ENCODE measurements at regions not wholly inside any gene's neighbourhood (a gene's known extent, or its start where the extent isn't known, plus 50 kb on each side); places are given as distances from the start of the nearest gene placed in this dataset.

DNA sequence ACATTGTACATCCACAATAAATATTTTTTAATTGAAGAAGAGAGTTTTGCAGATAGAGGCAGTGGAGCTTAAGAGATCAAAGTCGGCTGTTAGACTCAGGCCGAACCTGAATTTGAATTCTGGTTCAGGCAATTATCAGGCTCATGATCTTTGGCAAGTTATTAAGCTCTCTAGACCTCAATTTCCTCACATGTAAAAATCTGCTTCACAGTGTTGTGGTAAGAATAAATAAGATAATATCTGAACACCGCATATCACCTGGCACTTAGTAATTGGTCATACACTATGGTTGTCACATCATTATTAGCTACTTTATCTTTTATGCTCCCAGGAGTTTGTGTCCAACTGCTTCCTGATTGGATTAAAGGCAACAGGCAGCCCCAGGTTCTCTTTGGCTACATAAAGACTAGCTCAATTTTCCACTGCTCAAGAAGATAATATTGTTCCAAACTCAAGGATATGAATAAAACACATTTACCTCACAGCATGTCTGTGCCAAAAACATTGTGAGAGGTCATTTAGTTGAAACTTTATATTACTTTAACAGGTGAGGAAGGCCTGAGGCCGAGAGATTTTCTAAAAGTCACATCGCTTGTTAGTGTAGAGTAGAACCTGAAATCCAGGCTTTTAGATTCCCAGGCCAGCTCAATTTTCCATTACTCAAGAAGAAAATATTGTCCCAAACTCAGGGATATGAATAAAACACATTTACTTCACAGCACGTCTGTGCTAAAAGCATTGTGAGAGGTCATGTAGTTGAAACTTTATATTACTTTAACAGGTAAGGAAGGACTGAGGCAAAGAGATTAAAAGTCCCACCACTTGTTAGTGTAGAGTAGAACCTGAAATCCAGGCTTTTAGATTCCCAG is 289.2 kb upstream of the PTGER4 start:
- CTCF ChIA-PET: interaction anchor here (0.6 to 1.2 kb wide), 2 partner anchors 8 to 17 kb away, joined by 3 to 4 read pairs; no protein-coding TSS in a partner anchor
- POLR2A ChIA-PET: no interaction called here
- FAIRE-seq: no peak

DNA sequence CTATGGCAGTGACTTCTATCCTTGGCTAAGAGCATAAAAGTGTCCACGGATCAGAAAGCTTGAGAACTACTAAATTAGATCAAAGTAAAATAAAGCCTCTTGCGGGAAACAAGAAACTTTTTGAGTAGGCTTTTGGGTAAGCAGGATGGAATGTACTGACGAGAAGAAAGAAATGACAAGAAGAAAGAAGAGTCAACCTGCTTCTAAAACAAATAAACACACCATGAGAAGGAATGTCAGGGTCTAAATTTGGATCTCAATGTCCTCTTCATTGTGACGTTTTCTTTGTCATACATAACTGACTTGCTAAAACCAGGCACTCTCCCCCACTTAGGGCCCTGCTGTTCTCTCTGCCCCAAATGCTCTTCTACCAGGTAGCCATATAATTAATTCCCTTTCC is 290.1 kb upstream of the PTGER4 start:
- no peak overlapping the region; a peak in 1 of 6 replicates for H3K27ac ChIP-seq
- no peak for ATAC-seq
- H3K9me3 ChIP-seq: no peaks in the 10 kb centered on the region
- H3K4me3 ChIP-seq: no peak overlapping the region
- WGBS (ENCODE audit: missing lambda C conversion rate): 64% methylated on average over 4 of the region's 4 CpGs
- CTCF ChIA-PET: interaction anchor here (1.0 to 1.2 kb wide), 2 partner anchors 9 to 441 kb away, joined by 3 to 4 read pairs; no protein-coding TSS in a partner anchor
- H3K4me2 ChIP-seq: no peak overlapping the region
- POLR2A ChIA-PET: no interaction called here
- peaks cover 15% of the 10 kb centered on the region for H3K4me1 ChIP-seq
- no peak for DNase-seq (ENCODE audit: low read depth in 1 of 2, low spot score in 1 of 2)
- no peak for FAIRE-seq
- TF ChIP-seq ZSCAN20 (CRISPR knock-in tag; IDR thresholded peaks at IDR 0.05) (no peak), ZC3H11A (IDR thresholded peaks at IDR 0.05) (no peak), NPAS2 (CRISPR knock-in tag; IDR thresholded peaks at IDR 0.05; ENCODE audit: borderline replicate concordance) (no peak), KDM1A (IDR thresholded peaks at IDR 0.05; ENCODE audit: low read depth) (no peak), RNF2 (IDR thresholded peaks at IDR 0.05; ENCODE audit: borderline replicate concordance, low read depth) (no peak), JUNB (IDR thresholded peaks at IDR 0.05) (no peak), MYC (IDR thresholded peaks at IDR 0.05; ENCODE audit: borderline replicate concordance, low read length) (no peak), EHF (CRISPR knock-in tag; IDR thresholded peaks at IDR 0.05) (no peak), CEBPB (IDR thresholded peaks at IDR 0.05) (no peak)
- TF ChIP-seq, protein P1, sequence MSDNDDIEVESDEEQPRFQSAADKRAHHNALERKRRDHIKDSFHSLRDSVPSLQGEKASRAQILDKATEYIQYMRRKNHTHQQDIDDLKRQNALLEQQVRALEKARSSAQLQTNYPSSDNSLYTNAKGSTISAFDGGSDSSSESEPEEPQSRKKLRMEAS (IDR thresholded peaks at IDR 0.05): no peak

More for the DNA sequence above, 289.2 kb upstream of the PTGER4 start:
- H3K27ac ChIP-seq: no peak overlapping the region; a peak in 1 of 6 replicates
- ATAC-seq (no peak), DNase-seq (ENCODE audit: low read depth in 1 of 2, low spot score in 1 of 2) (no peak)
- H3K4me1 ChIP-seq: peaks cover 5% of the 10 kb centered on the region
- H3K9me3 ChIP-seq: no peaks in the 10 kb centered on the region
- no peak overlapping the region for H3K4me2 ChIP-seq
- H3K4me3 ChIP-seq: no peak overlapping the region
- TF ChIP-seq SMC3 (IDR thresholded peaks at IDR 0.05) (no peak), JUN (IDR thresholded peaks at IDR 0.05) (no peak), RARB (CRISPR knock-in tag; IDR thresholded peaks at IDR 0.05) (no peak), ESRRA (IDR thresholded peaks at IDR 0.05; ENCODE audit: borderline replicate concordance, low read length) (no peak), RAD21 (conservative IDR thresholded peaks at IDR 0.05 in 1 of 2, IDR thresholded peaks at IDR 0.05 in 1 of 2) (no peak), CEBPB (IDR thresholded peaks at IDR 0.05) (no peak), TFCP2L1 (CRISPR knock-in tag; IDR thresholded peaks at IDR 0.05) (no peak), MAFK (IDR thresholded peaks at IDR 0.05; ENCODE audit: partially characterized antibody) (no peak), NFE2L2 (conservative IDR thresholded peaks at IDR 0.05; ENCODE audit: low read length) (no peak), ZC3H11A (IDR thresholded peaks at IDR 0.05) (no peak)
- TF ChIP-seq, protein P2, sequence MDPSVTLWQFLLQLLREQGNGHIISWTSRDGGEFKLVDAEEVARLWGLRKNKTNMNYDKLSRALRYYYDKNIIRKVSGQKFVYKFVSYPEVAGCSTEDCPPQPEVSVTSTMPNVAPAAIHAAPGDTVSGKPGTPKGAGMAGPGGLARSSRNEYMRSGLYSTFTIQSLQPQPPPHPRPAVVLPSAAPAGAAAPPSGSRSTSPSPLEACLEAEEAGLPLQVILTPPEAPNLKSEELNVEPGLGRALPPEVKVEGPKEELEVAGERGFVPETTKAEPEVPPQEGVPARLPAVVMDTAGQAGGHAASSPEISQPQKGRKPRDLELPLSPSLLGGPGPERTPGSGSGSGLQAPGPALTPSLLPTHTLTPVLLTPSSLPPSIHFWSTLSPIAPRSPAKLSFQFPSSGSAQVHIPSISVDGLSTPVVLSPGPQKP (IDR thresholded peaks at IDR 0.05; ENCODE audit: low read depth, low read length): no peak
- 66% methylated on average over 6 of the region's 6 CpGs for WGBS (ENCODE audit: missing lambda C conversion rate)

DNA sequence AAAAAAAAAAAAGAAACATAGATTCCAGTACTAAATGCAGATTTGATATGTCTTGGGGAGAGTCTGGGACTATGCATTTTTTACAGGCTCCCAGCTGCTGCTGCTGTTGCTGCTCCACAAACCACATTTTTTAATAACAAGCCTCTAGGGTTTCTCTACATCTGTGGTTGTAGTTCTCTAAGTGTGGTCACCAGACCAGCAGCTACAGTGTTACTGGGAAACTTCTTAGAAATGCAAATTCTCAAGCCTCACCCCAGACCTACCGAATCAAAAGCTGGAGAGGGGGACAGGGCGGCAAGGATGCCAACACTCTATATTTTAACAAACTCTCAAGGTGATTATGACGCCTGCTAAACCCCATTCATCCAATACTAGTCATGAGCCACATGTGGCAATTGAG is 293.4 kb upstream of the PTGER4 start:
- WGBS (ENCODE audit: missing lambda C conversion rate): 81% methylated on average over 3 of the region's 3 CpGs
- H3K4me2 ChIP-seq: no peak overlapping the region
- TF ChIP-seq TFCP2L1 (CRISPR knock-in tag; IDR thresholded peaks at IDR 0.05): no peak
- no peak for TF ChIP-seq ZC3H11A (IDR thresholded peaks at IDR 0.05)
- no peak for TF ChIP-seq FOXS1 (CRISPR knock-in tag; IDR thresholded peaks at IDR 0.05)
- ChIA-PET POLR2A (no interaction called here), CTCF (interaction anchor here (1.3 kb wide), 1 partner anchor 16 kb away, joined by 3 read pairs; no protein-coding TSS in a partner anchor)
- no peak overlapping the region; a peak in 1 of 6 replicates for H3K27ac ChIP-seq
- no peak for FAIRE-seq
- ATAC-seq: no peak
- H3K4me1 ChIP-seq: peaks cover 45% of the 10 kb centered on the region
- DNase-seq (ENCODE audit: low read depth in 1 of 2, low spot score in 1 of 2): no peak
- no peak overlapping the region for H3K4me3 ChIP-seq
- no peaks in the 10 kb centered on the region for H3K9me3 ChIP-seq
